ENCODE measurements at regions not wholly inside any gene's neighbourhood (a gene's known extent, or its start where the extent isn't known, plus 50 kb on each side); places are given as distances from the start of the nearest gene placed in this dataset.

DNA sequence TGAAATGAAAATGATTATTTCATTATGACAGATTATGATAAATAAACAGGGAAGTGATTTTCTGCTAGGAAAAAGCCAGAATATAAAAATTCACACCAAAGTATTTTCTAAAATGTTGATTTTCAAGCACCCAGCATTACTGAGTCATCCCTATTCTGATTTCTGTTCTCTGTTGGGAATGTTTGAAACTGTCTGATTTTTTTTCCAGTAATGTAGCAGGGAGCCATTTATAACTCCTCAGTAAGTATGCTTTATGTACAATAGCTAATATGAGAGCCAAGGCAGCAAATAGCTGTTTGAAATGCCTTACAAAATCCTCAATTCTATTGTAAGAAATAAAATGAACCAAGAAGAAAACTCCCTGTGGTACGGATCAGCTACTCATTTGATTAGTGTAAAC, 471.7 kb upstream of the TYRP1 start:
- TF ChIP-seq, protein P1, sequence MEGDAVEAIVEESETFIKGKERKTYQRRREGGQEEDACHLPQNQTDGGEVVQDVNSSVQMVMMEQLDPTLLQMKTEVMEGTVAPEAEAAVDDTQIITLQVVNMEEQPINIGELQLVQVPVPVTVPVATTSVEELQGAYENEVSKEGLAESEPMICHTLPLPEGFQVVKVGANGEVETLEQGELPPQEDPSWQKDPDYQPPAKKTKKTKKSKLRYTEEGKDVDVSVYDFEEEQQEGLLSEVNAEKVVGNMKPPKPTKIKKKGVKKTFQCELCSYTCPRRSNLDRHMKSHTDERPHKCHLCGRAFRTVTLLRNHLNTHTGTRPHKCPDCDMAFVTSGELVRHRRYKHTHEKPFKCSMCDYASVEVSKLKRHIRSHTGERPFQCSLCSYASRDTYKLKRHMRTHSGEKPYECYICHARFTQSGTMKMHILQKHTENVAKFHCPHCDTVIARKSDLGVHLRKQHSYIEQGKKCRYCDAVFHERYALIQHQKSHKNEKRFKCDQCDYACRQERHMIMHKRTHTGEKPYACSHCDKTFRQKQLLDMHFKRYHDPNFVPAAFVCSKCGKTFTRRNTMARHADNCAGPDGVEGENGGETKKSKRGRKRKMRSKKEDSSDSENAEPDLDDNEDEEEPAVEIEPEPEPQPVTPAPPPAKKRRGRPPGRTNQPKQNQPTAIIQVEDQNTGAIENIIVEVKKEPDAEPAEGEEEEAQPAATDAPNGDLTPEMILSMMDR (IDR thresholded peaks at IDR 0.05; ENCODE audit: control insufficient read depth, insufficient read depth, low read depth, low read length, missing control alignments): no peak
- no peak overlapping the region for H3K4me3 ChIP-seq (ENCODE audit: control insufficient read depth, low read depth, low read length)
- no peak for DNase-seq (ENCODE audit: low read depth)

DNA sequence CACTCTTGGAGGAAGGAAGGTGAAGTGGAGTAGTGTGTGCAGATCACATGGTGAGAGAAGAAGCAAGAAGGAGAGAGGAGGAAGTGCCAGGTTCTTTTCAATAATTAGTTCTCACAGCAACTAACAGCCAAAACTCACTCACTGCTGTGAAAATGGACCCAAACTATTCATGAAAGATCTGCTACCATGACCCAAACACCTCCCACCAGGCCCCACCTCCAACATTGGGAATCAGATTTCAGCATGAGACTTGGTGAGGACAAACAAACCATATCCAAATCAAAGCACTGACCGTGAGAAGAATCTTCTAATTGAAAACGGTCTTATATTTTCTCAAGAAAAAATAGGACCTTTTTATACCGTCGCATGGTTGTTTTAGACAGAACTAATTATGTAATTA, 468.7 kb upstream of the TYRP1 start:
- DNase-seq (ENCODE audit: low read depth): no peak
- H3K4me3 ChIP-seq (ENCODE audit: control insufficient read depth, low read depth, low read length): no peak overlapping the region
- TF ChIP-seq, protein P1 (IDR thresholded peaks at IDR 0.05; ENCODE audit: control insufficient read depth, insufficient read depth, low read depth, low read length, missing control alignments): no peak

DNA sequence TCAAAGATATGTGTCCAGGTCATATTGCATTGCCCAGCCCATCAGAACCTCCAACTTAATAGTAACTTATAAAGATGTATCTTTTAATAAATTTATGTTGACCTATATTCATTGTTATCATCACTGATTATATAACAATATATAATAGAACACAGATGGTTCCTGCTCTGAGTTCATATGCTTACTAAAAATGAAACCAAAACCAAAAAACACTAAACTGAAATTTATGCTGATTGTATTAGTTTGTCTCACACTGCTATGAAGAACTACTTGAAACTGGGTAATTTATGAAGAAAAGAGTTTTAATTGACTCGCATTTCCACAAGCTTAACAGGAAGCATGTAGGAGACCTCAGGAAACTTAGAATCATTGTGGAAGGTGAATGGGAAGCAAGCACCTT, 462.5 kb upstream of the TYRP1 start:
- DNase-seq (ENCODE audit: low read depth): no peak

DNA sequence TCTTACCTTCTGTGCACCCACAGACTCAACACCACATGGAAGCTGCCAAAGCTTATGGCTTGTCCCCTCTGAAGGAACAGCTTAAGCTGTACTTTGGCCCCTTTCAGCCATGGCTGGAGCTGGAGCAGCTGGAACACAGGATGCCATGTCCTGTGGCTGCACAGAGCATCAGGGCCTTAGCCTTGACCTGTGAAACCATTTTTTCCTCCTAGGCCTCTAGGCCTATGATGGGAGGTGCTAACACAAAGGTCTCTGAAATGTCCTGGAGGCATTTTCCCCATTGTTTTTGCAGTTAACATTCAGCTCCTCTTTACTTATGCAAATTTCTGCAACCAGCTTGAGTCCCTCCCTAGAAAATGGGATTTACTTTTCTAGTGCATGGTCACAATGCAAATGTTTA, 461.4 kb upstream of the TYRP1 start:
- TF ChIP-seq, protein P1 (IDR thresholded peaks at IDR 0.05; ENCODE audit: control insufficient read depth, insufficient read depth, low read depth, low read length, missing control alignments): no peak
- no peak overlapping the region for H3K4me3 ChIP-seq (ENCODE audit: control insufficient read depth, low read depth, low read length)
- DNase-seq (ENCODE audit: low read depth): no peak

More for the DNA sequence above, 462.5 kb upstream of the TYRP1 start:
- H3K4me3 ChIP-seq (ENCODE audit: control insufficient read depth, low read depth, low read length): no peak overlapping the region
- TF ChIP-seq, protein P1 (IDR thresholded peaks at IDR 0.05; ENCODE audit: control insufficient read depth, insufficient read depth, low read depth, low read length, missing control alignments): no peak

DNA sequence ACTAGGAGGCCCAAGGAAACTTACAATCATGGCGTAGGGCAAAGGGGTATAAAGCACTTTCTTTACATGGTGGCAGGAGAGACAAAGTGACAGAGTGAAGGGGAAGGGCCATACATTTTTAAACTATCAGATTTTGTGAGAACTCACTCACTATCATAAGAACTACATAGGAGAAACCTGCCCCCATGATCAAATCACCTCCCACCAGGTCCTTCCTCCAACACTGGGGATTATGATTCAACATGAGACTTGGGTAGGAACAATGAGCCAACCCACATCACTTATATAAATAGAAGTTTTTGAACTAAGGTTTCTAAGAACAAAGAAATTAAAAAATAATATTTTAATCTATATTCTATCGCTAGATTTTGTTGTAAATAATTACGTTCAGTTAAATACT, 460.3 kb upstream of the TYRP1 start:
- no peak for DNase-seq (ENCODE audit: low read depth)
- TF ChIP-seq, protein P1 (IDR thresholded peaks at IDR 0.05; ENCODE audit: control insufficient read depth, insufficient read depth, low read depth, low read length, missing control alignments): no peak
- no peak overlapping the region for H3K4me3 ChIP-seq (ENCODE audit: control insufficient read depth, low read depth, low read length)

DNA sequence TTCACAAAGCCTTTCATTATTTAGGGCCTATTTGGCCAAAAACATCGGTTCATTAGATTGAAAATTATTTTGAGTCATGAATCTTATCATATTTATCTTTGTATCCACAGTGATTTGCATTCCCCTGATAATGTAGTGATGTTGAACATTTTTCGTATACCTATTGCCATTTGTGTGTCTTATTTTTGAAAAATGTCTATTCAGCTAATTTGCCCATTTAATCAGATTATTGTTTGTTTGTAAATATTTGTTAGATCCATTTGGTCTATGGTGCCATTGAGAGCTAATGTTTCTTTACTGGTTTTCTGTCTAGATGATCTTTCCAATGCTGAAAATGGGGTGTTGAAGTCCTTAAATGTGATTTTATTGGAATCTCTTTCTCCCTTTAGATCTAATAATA, 439.2 kb upstream of the TYRP1 start:
- DNase-seq (ENCODE audit: low read depth): no peak
- TF ChIP-seq, protein P1 (IDR thresholded peaks at IDR 0.05; ENCODE audit: control insufficient read depth, insufficient read depth, low read depth, low read length, missing control alignments): no peak
- no peak overlapping the region for H3K4me3 ChIP-seq (ENCODE audit: control insufficient read depth, low read depth, low read length)

DNA sequence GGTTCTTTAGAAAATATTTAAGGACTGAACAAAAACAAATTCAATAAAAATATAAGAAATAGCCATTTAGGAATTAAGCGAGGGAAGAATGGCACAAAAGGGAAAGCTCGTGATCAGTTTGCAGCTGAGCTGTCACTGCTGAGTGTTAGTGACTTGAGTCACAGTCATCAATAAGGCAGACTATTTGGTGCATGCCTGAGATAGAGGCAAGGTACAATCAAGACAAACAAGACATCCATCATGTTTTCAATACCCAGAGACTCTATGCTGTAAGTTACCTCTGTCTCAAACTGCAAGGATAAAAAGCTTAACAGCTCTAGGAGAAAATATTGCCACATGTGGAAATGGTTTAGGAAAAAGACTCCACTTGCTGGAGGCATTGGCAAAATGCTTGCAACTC, 426.4 kb upstream of the TYRP1 start:
- DNase-seq (ENCODE audit: low read depth): no peak
- TF ChIP-seq, protein P1 (IDR thresholded peaks at IDR 0.05; ENCODE audit: control insufficient read depth, insufficient read depth, low read depth, low read length, missing control alignments): no peak
- no peak overlapping the region for H3K4me3 ChIP-seq (ENCODE audit: control insufficient read depth, low read depth, low read length)
